Activated CD8-positive, alpha-beta memory T cell treated with anti-CD3 and anti-CD28 coated beads for 4 hours (primary cell): ENCODE measurements at regions not wholly inside any gene's neighbourhood (a gene's known extent, or its start where the extent isn't known, plus 50 kb on each side); places are given as distances from the start of the nearest gene placed in this dataset.
"Not testable (repeated sequence)": the region's sequence is repeated elsewhere in the genome, so short reads cannot be mapped to it uniquely, and the experiment has no call there.

Experiments
- DNase-seq, 2 donors: peaks; one replicate each; pipeline ENCODE4 v3.0.0-alpha.2; 2020; ENCODE audit warnings: low read depth in 2 of 2

DNA sequence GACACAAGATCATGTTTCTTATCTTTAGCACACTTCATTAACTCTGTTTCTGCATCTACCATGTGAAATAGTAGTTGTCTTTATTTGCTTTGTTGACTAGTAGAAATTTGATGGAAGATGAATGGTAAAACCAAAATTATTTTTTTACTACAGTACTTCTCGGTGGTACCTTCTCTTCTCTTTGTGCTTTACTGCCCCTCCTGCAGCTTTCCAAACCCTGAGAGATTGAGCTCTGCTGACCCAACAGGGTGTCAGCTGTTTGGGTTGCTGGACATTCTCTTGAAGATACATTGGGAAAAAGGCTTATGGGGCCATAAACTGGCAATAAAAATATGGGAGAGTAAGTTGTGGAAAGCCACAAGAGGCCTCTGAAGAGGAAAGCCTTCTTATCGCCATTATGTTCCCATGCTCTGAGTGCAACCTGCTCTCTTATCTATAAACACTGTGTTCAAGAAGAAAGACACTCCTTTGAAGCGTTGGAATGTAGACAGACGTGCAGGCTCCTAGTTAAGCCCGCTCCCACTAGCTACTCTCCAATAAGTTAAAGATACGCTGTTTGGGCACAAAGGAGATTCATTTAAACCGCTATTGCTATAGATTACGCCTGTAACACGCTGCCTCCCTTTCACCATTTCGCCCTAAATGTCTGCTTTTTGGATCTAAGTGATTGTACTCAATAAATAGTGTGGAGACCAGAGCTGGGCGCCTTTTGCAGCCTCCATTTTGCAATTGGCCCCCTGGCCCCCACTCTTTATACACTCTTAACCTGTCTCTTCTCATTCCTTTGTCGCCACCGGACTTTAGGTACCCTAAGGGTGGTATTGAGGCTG lies 60.1 kb upstream of the PRSS16 start:
- no peak for DNase-seq

DNA sequence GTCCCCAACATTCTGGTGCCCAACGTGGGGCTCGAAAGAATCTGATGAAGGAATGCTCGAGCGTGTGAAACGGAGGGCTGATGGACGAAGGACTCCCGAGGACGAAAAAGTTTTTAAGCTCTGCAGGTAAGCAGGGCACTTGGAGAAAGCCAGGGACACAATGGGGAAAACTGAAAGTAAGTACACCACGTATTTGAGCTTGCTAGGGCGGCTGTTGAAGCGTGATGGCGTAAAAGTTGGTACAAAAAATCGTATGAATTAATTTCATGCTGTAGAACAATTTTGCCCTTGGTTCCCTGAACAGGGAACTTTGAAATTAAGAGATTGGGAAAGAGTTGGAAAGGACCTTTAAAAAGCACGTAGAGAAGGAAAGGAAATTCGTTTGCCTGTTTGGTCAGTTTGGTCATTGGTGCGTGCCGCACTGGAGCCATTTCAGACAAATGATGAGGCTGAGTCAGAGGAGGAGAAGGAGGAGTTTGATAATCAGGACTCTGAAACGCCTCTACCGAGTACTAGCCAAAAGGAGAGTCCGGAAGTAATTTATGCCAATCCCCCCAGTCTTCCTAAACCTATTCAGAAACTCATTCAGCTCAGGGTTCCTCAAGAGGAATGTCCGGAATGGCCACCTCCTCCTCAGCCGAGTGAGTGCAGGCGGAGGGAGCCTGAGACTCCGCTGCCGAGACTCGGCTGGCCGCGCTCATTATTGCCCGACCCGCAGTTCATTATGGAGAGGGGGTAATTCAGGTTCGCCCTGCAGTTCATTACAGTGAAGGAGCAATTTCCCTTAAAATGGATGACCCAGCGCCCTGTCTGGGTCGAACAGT lies 59.2 kb upstream of the PRSS16 start:
- DNase-seq: no peak

DNA sequence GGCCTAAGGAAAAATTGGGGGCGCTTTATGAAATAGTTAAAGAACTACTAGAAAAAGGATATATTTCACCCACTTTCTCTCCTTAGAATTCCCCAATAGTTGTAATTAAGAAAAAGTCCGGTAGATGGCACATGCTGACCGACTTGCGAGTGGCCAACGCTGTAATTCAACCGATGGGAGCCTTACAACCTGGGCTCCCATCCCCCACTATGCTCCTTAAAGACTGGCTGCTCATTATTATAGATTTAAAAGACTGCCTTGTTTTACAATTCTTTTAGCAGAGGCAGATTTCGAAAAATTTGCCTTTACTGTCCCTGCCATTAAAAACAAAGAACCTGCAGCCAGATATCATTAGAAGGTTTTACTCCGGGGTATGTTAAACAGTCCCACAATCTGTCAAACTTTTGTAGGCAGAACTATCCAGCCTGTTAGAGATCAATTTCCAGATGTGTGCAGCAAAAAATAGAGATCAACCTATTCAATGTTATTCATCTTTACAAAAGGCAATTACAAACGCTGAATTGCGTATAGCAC lies 58.5 kb upstream of the PRSS16 start:
- no peak for DNase-seq

DNA sequence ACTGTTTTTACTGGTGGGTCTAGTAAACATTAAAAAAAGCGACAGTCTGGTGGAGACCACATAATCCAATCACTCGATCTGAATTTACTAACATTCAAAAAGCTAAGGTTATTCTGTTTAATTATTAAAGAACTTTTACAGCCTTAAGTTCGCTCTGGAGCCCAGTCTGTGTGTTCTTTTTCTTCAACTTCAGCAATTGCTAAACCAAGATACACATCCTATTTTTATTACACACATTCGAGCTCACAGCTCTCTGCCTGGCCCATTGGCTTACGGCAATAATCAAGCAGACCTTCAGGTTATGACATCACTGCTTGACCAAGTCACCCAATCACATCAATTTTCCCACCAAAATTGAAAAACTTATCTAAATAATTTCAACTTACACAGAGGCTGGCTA lies 57.4 kb upstream of the PRSS16 start:
- no peak for DNase-seq

DNA sequence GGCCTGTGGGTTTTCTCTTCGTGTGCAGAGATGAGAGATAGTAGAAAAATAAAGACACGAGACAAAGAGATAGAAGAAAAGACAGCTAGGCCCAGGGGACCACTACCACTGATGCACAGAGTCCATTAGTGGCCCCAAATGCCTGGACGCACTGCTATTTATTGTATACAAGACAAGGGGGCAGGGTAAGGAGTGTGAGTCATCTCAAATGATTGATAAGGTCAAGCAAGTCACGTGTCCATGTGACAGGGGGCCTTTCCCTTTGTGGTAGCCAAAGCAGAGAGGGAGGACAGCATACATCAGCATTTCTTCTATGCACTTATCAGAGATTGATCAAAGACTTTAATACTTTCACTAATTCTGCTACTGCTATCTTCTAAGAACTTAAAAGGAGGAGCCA lies 53.0 kb upstream of the PRSS16 start:
- DNase-seq: not testable (repeated sequence)

DNA sequence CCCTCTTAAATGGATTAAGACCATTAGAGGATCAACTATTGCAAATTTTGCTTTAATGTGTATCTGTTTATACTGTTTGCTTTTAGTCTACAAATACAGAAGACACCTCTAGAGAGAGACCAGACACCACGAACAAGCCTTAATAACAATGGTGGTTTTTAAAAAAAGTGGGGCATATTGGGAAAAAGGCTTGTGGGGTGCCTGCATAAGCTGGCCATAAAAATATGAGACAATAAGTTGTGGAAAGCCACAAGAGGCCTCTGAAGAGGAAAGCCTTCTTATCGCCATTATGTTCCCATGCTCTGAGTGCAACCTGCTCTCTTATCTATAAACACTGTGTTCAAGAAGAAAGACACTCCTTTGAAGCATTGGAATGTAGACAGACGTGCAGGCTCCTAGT lies 52.0 kb upstream of the PRSS16 start:
- DNase-seq: not testable (repeated sequence)
